ENCODE measurements at regions not wholly inside any gene's neighbourhood (a gene's known extent, or its start where the extent isn't known, plus 50 kb on each side); places are given as distances from the start of the nearest gene placed in this dataset.

- peaks cover under 1% of the 10 kb centered on the region for H3K4me1 ChIP-seq
- no peaks in the 10 kb centered on the region for H3K27me3 ChIP-seq (ENCODE audit: insufficient read depth in 3 of 3, low read length in 2 of 3)
- TF ChIP-seq CTCF (IDR thresholded peaks at IDR 0.05), result no peak
- no peaks in the 10 kb centered on the region for H3K9me3 ChIP-seq
- ATAC-seq, result no peak
- no peak overlapping the region for H3K27ac ChIP-seq
- WGBS, 3 donors, result 97 to 100% (median 100%) methylated on average over 1 of the region's 1 CpG
- no peak for DNase-seq
- H3K4me3 ChIP-seq, result no peak overlapping the region
- intact Hi-C loops (cut with DNase I), result loop anchor here in 1 of 2 donors (10.0 kb wide), 1 partner anchor 479 kb away; no protein-coding TSS in a partner anchor
- no peaks in the 10 kb centered on the region for H3K36me3 ChIP-seq (ENCODE audit: insufficient read depth in 1 of 2, low read depth in 1 of 2)
Observed at GRCh38 chr12:90023207-90023900, 314.7 kb upstream of the ATP2B1 start.

- WGBS, 3 donors, result 82 to 91% (median 84%) methylated on average over 2 of the region's 2 CpGs
- no peak for ATAC-seq
- no peaks in the 10 kb centered on the region for H3K27me3 ChIP-seq (ENCODE audit: insufficient read depth in 3 of 3, low read length in 2 of 3)
- no peaks in the 10 kb centered on the region for H3K4me1 ChIP-seq
- no peak overlapping the region for H3K4me3 ChIP-seq
- no peak overlapping the region for H3K27ac ChIP-seq
- H3K36me3 ChIP-seq (ENCODE audit: insufficient read depth in 1 of 2, low read depth in 1 of 2), result no peaks in the 10 kb centered on the region
- TF ChIP-seq CTCF (IDR thresholded peaks at IDR 0.05), result no peak
- intact Hi-C loops (cut with DNase I), result loop anchor here in 1 of 2 donors (10.0 kb wide), 1 partner anchor 477 kb away; no protein-coding TSS in a partner anchor
- DNase-seq, result no peak
- no peaks in the 10 kb centered on the region for H3K9me3 ChIP-seq
Observed at GRCh38 chr12:90021795-90022440, 313.3 kb upstream of the ATP2B1 start.

- Histone ChIP-seq H3K27ac (no peak overlapping the region), H3K27me3 (ENCODE audit: insufficient read depth in 3 of 3, low read length in 2 of 3) (no peaks in the 10 kb centered on the region), H3K9me3 (no peaks in the 10 kb centered on the region), H3K4me3 (no peak overlapping the region), H3K36me3 (ENCODE audit: insufficient read depth in 1 of 2, low read depth in 1 of 2) (no peaks in the 10 kb centered on the region), H3K4me1 (no peaks in the 10 kb centered on the region)
- no peak for TF ChIP-seq CTCF (IDR thresholded peaks at IDR 0.05)
- no peak for ATAC-seq
- intact Hi-C loops (cut with DNase I), result loop anchor here in 1 of 2 donors (10.0 kb wide), 1 partner anchor 476 kb away; no protein-coding TSS in a partner anchor
- no peak for DNase-seq
- 45 to 60% (median 48%) methylated on average over 6 of the region's 6 CpGs for WGBS, 3 donors
Observed at GRCh38 chr12:90020881-90021280, 312.2 kb upstream of the ATP2B1 start.

- H3K4me1 ChIP-seq, result no peaks in the 10 kb centered on the region
- intact Hi-C loops (cut with DNase I), result loop anchor here in 1 of 2 donors (10.0 kb wide), 1 partner anchor 476 kb away; no protein-coding TSS in a partner anchor
Observed at GRCh38 chr12:90020436-90020835, 311.8 kb upstream of the ATP2B1 start.

More at GRCh38 chr12:90020436-90020835, 311.8 kb upstream of the ATP2B1 start:
- Histone ChIP-seq H3K27me3 (ENCODE audit: insufficient read depth in 3 of 3, low read length in 2 of 3) (no peaks in the 10 kb centered on the region), H3K4me3 (no peak overlapping the region), H3K36me3 (ENCODE audit: insufficient read depth in 1 of 2, low read depth in 1 of 2) (no peaks in the 10 kb centered on the region), H3K27ac (no peak overlapping the region), H3K9me3 (no peaks in the 10 kb centered on the region)
- no peak for ATAC-seq
- DNase-seq, result no peak
- no peak for TF ChIP-seq CTCF (IDR thresholded peaks at IDR 0.05)
- 85 to 94% (median 88%) methylated on average over 2 of the region's 2 CpGs for WGBS, 3 donors

Data from psoas muscle (tissue), 7 donors.